ENCODE measurements at regions not wholly inside any gene's neighbourhood (a gene's known extent, or its start where the extent isn't known, plus 50 kb on each side); places are given as distances from the start of the nearest gene placed in this dataset.

- no peak for TF ChIP-seq CTCF (conservative IDR thresholded peaks at IDR 0.05; ENCODE audit: low read depth, low read length)
- no peak for TF ChIP-seq EZH2 (IDR thresholded peaks at IDR 0.05; ENCODE audit: borderline replicate concordance, low read depth, low read length, poor library complexity, severe bottlenecking)
Measured at GRCh38 chr4:182177166-182177565, 66.0 kb upstream of the TENM3 start.
